ENCODE measurements at regions not wholly inside any gene's neighbourhood (a gene's known extent, or its start where the extent isn't known, plus 50 kb on each side); places are given as distances from the start of the nearest gene placed in this dataset.

DNA sequence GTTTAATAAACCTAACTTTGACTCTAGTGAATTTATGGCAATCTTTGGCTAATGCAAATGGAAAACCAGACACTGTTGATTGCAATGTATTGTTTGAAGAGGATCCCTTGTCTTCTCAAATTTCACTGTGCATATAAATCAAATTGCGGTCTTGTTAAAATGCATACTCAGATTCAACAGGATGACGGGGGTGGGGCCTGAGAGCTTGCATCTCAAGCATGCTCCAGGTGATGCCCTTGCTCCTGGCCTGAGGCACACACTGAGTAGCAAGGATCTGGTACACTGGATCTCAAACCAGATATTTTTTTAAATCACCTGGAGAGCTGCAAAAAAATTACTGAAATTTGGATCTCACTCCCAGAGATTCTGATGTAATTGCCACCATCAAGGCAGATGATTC, 463.7 kb downstream of the DNAH5 start:
- peaks cover 25% of the 10 kb centered on the region for H3K4me1 Mint-ChIP-seq
- peaks cover 4% of the 10 kb centered on the region; the same call in 2 of the 3 replicates for H3K36me3 Mint-ChIP-seq (ENCODE audit: low read depth)
- peaks cover 6% of the 10 kb centered on the region; the same call in 2 of the 3 replicates for H3K9me3 Mint-ChIP-seq
- H3K4me1 ChIP-seq (ENCODE audit: insufficient read depth), result peaks cover 16% of the 10 kb centered on the region
- H2AFZ ChIP-seq, result peak overlapping the region; percentile 58; the same call in 1 of the 2 replicates
- no peak overlapping the region for H3K27ac ChIP-seq (ENCODE audit: low read depth)
- DNase-seq (ENCODE audit: low spot score) (peak; percentile 31), ATAC-seq (peak; percentile 46)
- H4K20me1 ChIP-seq (replicated peaks; ENCODE audit: insufficient read depth), result no peaks in the 10 kb centered on the region
- no peak for TF ChIP-seq EZH2phosphoT487 (IDR thresholded peaks at IDR 0.05; ENCODE audit: unreplicated experiment)
- no peak for TF ChIP-seq ZNF114 (CRISPR knock-in tag; IDR thresholded peaks at IDR 0.05)
- TF ChIP-seq, protein P1, sequence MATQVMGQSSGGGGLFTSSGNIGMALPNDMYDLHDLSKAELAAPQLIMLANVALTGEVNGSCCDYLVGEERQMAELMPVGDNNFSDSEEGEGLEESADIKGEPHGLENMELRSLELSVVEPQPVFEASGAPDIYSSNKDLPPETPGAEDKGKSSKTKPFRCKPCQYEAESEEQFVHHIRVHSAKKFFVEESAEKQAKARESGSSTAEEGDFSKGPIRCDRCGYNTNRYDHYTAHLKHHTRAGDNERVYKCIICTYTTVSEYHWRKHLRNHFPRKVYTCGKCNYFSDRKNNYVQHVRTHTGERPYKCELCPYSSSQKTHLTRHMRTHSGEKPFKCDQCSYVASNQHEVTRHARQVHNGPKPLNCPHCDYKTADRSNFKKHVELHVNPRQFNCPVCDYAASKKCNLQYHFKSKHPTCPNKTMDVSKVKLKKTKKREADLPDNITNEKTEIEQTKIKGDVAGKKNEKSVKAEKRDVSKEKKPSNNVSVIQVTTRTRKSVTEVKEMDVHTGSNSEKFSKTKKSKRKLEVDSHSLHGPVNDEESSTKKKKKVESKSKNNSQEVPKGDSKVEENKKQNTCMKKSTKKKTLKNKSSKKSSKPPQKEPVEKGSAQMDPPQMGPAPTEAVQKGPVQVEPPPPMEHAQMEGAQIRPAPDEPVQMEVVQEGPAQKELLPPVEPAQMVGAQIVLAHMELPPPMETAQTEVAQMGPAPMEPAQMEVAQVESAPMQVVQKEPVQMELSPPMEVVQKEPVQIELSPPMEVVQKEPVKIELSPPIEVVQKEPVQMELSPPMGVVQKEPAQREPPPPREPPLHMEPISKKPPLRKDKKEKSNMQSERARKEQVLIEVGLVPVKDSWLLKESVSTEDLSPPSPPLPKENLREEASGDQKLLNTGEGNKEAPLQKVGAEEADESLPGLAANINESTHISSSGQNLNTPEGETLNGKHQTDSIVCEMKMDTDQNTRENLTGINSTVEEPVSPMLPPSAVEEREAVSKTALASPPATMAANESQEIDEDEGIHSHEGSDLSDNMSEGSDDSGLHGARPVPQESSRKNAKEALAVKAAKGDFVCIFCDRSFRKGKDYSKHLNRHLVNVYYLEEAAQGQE (IDR thresholded peaks at IDR 0.05; ENCODE audit: unreplicated experiment), result no peak
- TF ChIP-seq STAT1 (IDR thresholded peaks at IDR 0.05; ENCODE audit: unreplicated experiment), result no peak
- no peak for TF ChIP-seq JUNB (IDR thresholded peaks at IDR 0.05; ENCODE audit: unreplicated experiment)
- no peaks in the 10 kb centered on the region for H3K79me2 ChIP-seq (replicated peaks; ENCODE audit: insufficient read depth)
- H3K4me2 ChIP-seq, result no peak overlapping the region
- H3K4me3 ChIP-seq, result no peak overlapping the region
- no peaks in the 10 kb centered on the region for H3K27me3 ChIP-seq (ENCODE audit: insufficient read depth)
- H3K36me3 ChIP-seq (ENCODE audit: insufficient read depth), result no peaks in the 10 kb centered on the region
- no peaks in the 10 kb centered on the region for H3K27me3 Mint-ChIP-seq (ENCODE audit: insufficient read depth, low read depth, poor library complexity)
- H3K4me3 Mint-ChIP-seq, result no peak overlapping the region
- no peaks in the 10 kb centered on the region for H3F3A ChIP-seq (replicated peaks; ENCODE audit: low read depth)
- H3K9me2 ChIP-seq (ENCODE audit: insufficient read depth), result peaks cover 4% of the 10 kb centered on the region; the same call in 1 of the 2 replicates
- 0 out of 2 replicates have a peak overlapping the region, but pooled peaks have one; percentile 3 for H3K27ac Mint-ChIP-seq

DNA sequence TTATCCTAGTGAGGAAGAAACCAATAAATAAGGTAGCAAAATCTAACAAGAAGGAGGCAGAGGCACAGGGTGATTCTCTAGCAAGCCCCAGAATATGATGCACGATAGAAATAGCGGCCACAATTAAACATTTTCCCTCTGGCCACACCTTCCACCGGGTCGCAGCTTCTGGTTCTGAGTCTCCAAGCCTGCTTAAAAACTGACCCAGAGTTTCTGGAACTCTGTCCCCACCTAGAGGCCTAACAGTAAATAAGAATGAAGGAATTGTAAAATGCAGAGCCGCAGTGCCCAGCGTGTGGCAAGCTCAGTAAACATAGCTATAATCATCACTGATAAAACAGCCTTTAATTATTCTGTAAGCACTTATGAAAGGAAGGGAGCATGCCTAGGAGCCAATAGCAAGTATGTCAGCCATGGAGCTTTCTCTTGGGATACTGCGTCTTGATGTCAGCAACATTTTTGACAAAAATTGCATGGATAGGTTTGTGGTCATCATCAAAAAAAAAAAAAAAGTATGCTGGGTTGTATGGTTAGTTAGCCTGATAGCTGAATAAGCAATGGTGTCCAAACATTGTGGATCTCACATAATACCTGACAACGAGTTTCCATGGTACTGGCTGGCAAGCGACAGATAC, 465.5 kb downstream of the DNAH5 start:
- Mint-ChIP-seq H3K27me3 (ENCODE audit: insufficient read depth, low read depth, poor library complexity) (no peaks in the 10 kb centered on the region), H3K27ac (no peak overlapping the region), H3K9me3 (peaks cover 8% of the 10 kb centered on the region; the same call in 2 of the 3 replicates), H3K36me3 (ENCODE audit: low read depth) (peaks cover 11% of the 10 kb centered on the region; the same call in 2 of the 3 replicates), H3K4me1 (peaks cover 23% of the 10 kb centered on the region), H3K4me3 (no peak overlapping the region)
- H3K4me1 ChIP-seq (ENCODE audit: insufficient read depth), result peaks cover 12% of the 10 kb centered on the region; the same call in 1 of the 2 replicates
- no peak for TF ChIP-seq ZNF114 (CRISPR knock-in tag; IDR thresholded peaks at IDR 0.05)
- TF ChIP-seq, protein P2, sequence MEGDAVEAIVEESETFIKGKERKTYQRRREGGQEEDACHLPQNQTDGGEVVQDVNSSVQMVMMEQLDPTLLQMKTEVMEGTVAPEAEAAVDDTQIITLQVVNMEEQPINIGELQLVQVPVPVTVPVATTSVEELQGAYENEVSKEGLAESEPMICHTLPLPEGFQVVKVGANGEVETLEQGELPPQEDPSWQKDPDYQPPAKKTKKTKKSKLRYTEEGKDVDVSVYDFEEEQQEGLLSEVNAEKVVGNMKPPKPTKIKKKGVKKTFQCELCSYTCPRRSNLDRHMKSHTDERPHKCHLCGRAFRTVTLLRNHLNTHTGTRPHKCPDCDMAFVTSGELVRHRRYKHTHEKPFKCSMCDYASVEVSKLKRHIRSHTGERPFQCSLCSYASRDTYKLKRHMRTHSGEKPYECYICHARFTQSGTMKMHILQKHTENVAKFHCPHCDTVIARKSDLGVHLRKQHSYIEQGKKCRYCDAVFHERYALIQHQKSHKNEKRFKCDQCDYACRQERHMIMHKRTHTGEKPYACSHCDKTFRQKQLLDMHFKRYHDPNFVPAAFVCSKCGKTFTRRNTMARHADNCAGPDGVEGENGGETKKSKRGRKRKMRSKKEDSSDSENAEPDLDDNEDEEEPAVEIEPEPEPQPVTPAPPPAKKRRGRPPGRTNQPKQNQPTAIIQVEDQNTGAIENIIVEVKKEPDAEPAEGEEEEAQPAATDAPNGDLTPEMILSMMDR (conservative IDR thresholded peaks at IDR 0.05; ENCODE audit: low read depth in 2 of 2), result peak; percentile 76 to 78
- no peak overlapping the region for H2AFZ ChIP-seq
- no peaks in the 10 kb centered on the region for H3K79me2 ChIP-seq (replicated peaks; ENCODE audit: insufficient read depth)
- DNase-seq (ENCODE audit: low spot score) (peak; percentile 83), ATAC-seq (peak; percentile 91)
- H3K9me2 ChIP-seq (ENCODE audit: insufficient read depth), result peaks cover 16% of the 10 kb centered on the region
- H4K20me1 ChIP-seq (replicated peaks; ENCODE audit: insufficient read depth), result no peaks in the 10 kb centered on the region
- no peaks in the 10 kb centered on the region for H3K27me3 ChIP-seq (ENCODE audit: insufficient read depth)
- H3K4me3 ChIP-seq, result no peak overlapping the region
- H3F3A ChIP-seq (replicated peaks; ENCODE audit: low read depth), result no peaks in the 10 kb centered on the region
- no peaks in the 10 kb centered on the region for H3K36me3 ChIP-seq (ENCODE audit: insufficient read depth)
- no peak overlapping the region for H3K4me2 ChIP-seq
- H3K27ac ChIP-seq (ENCODE audit: low read depth), result no peak overlapping the region

All from GM23338 (cell line).